Activated CD8-positive, alpha-beta memory T cell treated with anti-CD3 and anti-CD28 coated beads for 1 hour (primary cell): ENCODE measurements at regions not wholly inside any gene's neighbourhood (a gene's known extent, or its start where the extent isn't known, plus 50 kb on each side); places are given as distances from the start of the nearest gene placed in this dataset.
"Not testable (repeated sequence)": the region's sequence is repeated elsewhere in the genome, so short reads cannot be mapped to it uniquely, and the experiment has no call there.

Experiments
- DNase-seq, 2 donors: peaks; one replicate each; pipeline ENCODE4 v3.0.0-alpha.2; 2020; ENCODE audit warnings: low read depth in 1 of 2; ENCODE audit errors: extremely low read depth in 1 of 2

DNA sequence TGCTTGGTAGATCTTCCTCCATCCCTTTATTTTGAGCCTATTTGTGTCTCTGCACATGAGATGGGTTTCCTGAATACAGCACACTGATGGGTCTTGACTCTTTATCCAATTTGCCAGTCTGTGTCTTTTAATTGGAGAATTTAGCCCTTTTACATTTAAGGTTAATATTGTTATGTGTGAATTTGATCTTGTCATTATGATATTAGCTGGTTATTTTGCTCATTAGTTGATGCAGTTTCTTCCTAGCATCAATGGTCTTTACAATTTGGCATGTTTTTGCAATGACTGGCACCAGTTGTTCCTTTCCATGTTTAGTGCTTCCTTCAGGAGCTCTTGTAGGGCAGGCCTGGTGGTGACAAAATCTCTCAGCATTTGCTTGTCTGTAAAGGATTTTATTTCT lies 72.4 kb downstream of the HNRNPD start:
- not testable (repeated sequence) for DNase-seq

DNA sequence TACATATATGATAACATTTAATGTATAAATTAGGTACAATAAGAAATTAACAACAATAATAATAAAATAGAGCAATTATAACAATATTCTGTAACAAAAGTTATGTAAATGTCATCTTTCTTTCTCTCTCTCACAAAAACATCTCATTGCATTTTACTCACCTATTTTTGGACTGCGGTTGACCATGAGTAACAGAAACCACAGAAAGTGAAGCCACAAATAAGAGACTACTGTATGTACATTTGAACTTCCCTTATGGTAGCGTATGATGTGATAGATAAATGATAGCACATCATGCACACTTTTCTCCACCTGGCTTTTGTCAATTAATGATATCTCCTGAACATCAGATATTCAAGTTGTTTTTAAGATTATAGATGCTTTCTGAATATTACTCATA lies 80.5 kb downstream of the HNRNPD start:
- DNase-seq = no peak

DNA sequence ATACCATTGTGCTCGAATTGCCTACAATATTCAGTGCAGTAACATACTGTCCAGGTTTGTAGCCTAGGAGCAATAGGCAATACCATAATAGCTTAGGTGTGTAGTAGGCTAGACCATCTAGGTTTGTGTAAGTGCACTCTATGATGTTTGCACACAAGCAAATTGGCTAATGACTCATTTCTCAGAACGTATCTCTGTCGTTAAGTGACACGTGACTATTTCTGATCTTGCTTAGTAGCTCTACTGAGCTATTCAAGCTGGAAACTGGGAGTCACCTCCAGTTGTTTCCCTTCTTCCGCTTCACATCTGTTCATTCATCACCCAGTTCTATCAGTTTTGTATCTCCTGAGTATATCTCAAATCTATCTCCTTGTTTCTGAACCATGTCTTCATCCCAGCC lies 86.1 kb downstream of the HNRNPD start:
- DNase-seq = no peak

DNA sequence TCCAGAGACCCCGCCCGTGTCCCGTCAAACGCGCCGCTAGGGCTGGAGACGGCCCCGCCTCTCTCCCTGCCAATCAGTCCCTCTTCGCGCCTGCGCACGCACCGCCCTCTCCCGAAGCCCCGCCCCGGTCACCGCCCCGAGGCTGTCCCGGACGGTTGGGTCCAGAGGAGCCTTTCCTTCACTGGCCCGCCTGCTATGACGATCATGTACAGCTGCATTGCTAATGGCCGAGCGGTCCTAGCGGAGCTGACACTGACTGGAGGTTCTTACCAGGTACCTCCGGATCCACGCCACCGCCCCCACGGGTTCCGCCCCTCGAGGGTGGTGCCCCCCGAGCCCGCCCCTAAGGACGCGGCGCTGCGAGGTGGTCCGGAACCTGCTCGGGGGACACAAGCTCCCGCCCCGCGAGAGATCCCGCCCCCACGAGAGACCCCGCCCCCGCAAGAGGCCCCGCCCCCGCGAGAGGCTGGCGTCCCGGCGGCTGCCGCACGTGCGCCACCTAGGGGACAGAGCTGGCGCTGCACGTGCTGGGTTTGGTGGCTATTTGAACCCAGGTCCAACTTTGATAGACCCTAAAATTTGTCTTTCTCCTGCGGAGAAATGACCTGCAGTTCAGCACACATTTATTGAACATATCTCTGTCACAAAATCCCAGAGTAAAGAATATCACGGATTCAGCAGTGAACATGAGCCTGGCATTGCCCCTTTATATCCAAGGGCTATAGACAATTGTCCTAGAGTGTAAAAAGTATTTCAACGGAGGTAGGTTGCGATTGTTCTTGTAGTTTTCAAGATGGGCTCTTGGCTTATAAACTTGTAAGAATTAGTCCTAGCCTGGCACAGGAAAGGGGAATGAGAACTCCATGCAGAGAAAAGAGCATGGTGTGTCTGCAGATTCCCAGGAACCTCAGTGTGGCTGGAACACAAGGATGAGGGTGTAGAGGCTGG lies 88.7 kb downstream of the HNRNPD start:
- peak; percentile 98 for DNase-seq

DNA sequence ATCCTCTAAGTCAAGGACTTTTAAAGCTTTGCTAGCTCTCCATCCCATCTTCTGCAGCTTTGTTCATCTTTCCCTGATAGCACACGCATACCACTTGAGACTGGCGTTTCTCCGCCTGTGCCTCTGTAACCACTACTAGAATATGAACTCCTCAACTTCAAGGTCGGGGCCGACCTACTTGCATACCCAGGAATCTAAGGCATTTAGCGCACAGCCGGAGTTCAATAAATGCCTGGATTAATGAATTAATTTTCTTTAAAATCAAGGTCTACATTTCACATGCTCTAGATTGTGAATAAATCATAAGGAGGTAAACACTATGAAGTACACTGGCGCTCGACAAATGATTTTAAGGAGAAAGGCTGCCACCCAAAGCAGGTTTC lies 89.3 kb downstream of the HNRNPD start:
- no peak for DNase-seq

DNA sequence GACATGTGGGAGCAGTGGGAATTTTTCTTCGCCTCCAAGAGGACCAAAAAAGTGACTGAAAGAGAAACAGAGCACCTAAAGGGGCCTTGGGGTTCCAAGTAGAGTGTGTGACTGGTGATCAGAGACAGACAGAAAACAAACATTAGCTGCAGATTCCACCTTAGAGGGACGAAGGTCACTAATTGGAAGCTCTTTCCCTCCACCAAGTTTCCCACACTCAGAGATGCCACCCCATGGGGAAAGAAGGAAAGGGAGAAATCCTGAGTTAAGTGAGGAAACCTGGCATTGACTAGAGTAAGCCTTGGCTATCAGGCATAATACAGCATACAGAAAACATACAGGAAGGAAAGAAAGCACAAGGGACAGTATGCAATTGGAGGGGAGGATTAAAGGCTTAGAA lies 90.9 kb downstream of the HNRNPD start:
- DNase-seq = no peak

DNA sequence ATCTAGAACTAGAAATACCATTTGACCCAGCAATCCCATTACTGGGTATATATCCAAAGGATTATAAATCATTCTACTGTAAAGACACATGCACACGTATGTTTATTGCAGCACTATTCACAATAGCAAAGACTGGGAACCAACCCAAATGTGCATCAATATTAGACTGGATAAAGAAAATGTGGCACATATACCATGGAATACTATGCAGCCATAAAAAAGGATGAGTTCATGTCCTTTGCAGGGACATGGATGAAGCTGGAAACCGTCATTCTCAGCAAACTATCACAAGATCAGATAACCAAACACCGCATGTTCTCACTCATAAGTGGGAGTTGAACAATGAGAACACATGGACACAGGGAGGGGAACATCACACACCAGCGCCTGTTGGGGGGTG lies 94.2 kb downstream of the HNRNPD start:
- DNase-seq = not testable (repeated sequence)

DNA sequence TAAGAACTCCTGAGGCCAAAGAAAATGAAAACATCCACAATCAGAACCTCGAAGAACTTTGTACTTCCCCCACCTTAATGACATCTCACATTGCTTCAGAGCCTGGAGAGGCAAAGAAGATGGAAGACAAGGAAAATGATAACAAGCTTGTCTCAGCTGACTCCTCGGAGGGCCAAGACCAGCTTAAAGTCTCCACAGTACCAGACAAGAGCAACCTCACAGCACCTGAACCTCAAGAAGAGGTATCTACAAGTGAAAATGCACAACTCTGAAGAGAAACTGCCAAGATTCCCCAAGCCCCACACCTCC lies 97.5 kb downstream of the HNRNPD start:
- no peak for DNase-seq

DNA sequence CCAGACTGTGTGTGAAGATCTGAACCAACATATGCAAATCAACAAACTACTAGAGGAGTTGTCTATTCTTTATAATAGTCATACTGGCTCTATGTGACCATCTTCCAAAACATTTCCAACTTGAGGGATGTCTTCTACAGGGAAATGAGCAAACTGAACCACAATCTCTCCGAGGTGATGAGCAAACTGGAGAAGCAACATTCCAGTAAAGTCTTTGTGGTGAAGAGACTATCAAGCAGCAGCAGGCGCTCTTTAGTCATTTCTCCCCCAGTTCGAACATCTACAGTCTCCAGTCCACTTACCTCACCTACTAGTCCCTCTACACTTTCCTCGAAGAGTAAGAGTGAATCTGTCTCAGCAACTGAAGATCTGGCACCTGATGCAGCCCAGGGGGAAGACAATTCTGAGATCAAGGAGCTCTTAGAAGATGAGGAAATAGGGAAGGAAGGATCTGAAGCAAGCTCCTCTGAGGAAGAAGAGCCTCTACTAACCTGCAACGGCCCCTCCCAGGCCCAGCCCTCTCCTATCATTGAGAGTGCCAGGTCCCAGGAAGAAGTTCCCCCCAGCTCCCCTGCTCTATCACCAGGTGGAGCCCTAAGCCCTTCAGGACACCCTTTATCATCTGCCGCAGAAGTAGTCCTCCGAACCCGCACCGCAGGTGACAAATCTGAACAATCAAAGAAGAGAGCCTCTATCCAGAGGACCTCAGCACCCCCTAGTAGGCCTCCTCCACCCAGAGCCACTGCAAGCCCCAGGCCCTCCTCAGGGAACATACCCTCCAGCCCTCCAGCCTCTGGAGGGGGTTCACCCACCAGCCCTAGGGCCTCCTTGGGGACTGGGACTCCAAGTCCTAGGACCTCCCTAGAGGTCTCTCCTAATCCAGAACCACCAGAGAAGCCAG lies 98.1 kb downstream of the HNRNPD start:
- DNase-seq = no peak

DNA sequence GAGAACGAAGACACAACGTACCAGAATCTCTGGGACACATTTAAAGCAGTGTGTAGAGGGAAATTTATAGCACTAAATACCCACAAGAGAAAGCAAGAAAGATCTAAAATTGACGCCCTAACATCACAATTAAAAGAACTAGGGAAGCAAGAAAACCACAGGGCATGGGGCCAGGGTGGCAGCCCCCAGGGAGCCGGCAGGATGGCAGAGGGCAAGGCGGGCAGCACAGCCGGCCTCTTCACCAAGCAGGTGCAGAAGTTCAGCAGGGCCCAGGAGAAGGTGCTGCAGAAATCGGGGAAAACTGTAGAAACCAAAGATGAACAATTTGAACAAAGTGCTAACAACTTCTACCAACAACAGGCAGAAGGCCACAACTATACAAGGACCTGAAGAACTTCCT lies 99.1 kb downstream of the HNRNPD start:
- not testable (repeated sequence) for DNase-seq

DNA sequence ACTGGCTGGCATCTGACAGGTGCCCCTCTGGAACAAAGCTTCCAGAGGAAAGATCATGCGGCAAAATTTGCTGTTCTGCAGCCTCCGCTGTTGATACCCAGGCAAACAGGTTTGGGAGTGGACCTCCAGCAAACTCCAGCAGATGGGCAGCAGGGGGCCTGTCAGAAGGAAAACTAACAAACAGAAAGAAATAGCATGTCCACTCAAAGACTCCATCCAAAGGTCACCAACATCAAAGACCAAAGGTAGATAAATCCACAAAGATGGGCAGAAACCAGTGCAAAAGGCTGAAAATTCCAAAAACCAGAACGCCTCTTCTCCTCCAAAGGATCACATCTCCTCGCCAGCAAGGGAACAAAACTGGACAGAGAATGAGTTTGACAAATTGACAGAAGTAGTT lies 101.3 kb downstream of the HNRNPD start:
- not testable (repeated sequence) for DNase-seq

DNA sequence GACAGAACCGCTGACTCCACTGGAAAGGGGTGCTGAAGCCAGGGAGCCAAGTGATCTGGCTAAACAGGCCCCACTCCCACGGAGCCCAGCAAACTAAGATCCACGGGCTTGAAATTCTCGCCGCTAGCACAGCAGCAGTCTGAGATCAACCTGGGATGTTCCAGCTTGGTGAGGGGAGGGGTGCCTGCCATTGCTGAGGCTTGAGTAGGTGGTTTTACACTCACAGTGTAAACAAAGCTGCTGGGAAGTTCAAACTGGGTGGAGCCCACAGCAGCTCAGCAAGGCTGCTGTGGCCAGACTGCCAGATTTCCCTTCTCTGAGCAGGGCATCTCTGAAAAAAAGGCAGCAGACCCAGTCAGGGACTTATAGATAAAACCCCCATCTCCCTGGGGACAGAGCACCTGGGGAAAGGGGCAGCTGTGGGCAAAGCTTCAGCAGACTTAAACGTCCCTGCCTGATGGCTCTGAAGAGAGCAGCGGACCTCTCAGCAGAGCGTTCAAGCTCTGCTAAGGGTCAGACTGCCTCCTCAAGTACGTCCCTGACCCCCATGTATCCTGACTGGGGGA lies 101.8 kb downstream of the HNRNPD start:
- DNase-seq = not testable (repeated sequence)

DNA sequence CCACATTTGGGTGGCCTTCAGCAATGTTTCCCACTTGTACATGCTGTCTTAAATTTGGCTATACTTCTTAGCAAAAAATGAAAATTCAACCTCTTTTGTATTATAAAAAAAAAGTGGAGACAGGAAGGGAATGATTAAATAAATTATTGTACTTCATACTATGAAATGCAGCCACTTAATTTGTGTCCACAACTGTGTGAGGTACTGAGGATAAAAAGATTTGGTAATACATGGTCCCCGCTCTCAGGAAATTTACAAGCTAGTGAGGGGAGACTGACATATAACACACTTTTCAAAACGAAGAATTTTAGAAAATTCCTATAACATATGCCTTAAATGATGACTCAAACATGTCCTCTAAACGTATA lies 105.0 kb downstream of the HNRNPD start:
- DNase-seq = no peak

DNA sequence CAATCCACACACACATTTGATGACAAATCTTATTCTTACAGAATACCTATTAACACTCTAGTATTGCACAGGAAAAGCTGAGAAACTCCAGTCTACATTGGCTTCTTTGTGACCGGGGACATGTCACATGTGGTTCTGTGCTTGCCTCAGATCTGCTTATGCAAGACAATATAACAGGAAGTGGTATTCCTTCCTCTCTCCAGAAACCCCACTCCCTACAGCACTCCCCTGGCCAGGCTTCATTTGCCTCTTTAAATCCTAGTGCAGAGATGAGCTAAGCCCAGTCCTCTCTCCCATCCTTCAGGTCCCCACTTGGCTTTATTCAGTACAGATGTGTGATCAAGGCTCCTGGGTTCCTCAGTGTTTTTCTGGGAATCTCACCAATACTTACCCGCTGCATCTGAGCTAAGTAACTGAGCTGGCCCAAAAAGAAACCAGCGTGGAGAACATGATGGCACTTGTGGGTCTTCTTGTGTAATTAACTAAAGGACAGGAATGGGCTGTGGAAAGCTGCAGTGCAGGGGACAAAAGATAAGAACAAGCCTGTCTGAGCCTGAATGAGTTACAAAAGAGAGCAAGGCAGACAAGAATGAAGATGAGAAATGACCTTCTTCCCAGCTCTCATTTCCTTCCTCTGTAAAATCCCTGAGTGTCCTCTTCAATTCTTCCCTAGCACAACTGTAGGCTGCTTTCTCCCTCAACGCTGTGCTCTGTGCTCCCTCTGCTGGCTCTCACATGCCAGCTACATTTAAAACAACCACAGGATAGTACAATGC lies 105.6 kb downstream of the HNRNPD start:
- no peak for DNase-seq

DNA sequence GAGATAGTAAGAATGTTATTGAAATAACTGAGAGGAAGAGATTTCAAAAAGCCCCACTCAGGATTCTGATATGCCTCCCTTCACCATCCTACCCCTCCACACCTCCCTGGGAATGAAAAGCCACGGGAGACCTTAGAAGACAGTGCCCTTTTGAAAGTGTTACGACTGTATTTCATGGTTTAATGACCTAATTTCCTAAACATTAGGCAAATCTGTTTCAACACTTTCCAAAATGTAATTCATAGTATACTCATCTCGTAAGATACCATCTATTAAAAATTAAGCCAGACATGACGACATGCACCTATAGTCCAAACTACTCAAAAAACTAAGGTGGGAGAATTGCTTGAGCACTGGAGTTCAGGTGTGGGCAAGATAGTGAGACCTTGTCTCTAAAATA lies 106.3 kb downstream of the HNRNPD start:
- DNase-seq = no peak

DNA sequence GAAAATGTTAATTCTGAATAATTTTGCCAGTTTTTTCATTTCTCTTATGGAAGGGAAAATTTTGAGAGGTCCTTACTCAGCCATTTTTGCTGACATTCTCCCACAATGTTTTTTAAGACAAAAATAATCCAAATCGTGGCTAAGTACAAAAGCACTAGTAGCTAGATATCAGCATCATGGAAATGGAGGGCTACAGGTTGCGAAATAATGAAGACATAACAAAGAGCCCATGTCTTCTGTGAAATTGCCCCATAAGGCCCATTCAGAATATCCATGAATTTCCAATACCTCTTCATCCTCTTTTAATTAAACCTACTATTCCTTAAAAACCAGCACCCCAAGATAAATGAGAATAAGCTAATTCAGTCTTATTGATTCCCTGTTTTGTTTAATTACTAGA lies 107.4 kb downstream of the HNRNPD start:
- DNase-seq = no peak

DNA sequence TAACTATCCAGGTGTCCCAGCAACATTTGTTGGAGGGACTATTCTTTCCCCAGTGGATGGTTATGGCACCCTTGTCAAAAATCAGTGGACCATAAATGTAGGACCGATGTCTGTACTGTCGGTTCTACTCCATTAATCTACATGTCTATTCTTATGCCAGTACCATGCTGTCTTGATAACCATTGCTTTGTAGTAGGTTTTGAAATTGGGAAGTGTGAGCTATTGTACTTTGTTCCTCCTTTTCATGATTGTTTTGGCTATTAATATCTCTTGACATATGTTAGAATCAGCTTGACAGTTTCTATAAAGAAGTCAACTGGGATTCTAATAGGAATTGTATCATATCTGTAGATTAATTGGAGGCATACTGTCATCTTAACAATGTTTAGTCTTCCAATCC lies 112.7 kb downstream of the HNRNPD start:
- DNase-seq = no peak

DNA sequence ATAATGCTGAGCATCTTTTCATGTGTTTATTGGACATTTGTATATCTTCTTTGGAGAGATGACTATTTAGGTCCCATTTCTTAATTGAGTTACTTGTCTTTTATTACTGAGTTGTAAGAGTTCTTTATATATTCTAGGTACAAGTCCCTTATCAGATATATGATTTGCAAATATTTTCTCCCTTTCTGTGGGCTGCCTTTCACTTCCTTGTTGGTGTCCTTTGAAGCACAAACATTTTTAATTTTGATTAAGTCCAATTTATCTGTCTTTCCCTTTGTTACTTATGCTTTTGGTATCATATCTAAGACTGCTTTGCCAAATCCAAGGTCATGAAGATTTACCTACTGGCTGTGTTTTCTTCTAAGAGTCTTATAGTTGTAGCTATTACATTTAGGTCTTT lies 113.2 kb downstream of the HNRNPD start:
- DNase-seq = no peak

DNA sequence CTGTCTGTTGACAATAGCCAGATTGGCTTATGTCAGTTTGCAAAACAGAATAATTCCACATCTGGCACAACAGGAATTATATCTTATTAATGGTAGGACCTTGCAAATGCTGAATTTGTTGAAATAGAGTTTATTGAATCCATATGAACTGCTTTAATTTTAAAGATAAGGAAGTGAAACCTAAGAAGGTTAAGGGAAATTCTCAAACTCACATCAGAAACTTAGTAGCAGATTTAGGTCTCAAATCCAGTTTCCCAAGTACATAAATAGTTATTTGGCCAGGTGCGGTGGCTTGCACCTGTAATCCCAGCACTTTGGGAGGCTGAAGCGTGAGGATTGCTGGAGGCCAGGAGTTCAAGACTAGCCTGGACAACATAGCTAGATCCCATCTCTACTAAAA lies 117.1 kb downstream of the HNRNPD start:
- DNase-seq = no peak

DNA sequence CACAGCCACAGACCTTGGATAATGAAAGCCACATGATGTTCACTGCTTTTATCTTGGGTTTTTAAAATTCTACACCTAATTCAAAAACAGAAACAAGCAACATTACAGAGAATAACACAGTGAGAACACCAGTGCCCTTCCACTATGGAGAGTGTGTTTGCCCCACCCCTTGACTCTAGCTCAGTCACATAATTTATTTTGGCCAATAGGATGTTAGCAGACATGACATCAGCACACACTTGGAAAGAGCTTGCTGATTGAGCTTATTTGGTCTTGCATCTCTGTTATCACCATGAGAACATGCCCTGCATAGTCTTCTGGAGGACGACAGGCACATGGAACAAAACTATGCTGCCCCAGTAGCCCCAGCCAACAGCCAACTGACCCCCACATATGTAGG lies 118.1 kb downstream of the HNRNPD start:
- no peak for DNase-seq
